ENCODE measurements at regions not wholly inside any gene's neighbourhood (a gene's known extent, or its start where the extent isn't known, plus 50 kb on each side); places are given as distances from the start of the nearest gene placed in this dataset.

DNA sequence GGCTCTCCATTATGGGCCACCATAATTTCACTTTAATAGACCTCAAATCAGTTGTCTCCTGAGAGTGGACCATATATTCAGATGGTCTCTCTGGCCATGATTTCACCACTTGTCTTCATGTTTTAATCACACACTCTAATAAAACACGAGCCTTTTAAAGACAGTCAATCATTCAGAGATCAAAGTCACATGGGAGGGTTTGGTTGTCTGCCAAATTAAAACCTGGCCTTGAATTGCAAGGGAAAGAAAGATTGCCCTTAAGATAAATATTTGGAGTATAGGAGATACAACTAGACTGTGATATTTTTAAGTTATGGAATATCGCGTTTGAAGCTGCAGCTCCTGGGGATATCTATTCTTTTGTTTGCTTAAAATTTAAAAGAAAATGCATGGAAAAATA, 377.8 kb upstream of the DDX18 start:
- FAIRE-seq (no peak), DNase-seq (ENCODE audit: low read depth in 1 of 2, low spot score in 2 of 2) (no peak)
- Histone ChIP-seq H4K5ac (ENCODE audit: insufficient read length, low read depth, low read length) (no peak overlapping the region), H3K23me2 (ENCODE audit: low read depth, low read length) (no peaks in the 10 kb centered on the region), H2BK20ac (ENCODE audit: low read length) (no peak overlapping the region), H4K8ac (ENCODE audit: extremely low read depth, insufficient read depth, low read length) (no peak overlapping the region), H4K91ac (replicated peaks; ENCODE audit: insufficient read length, low read length) (no peak overlapping the region), H2BK5ac (ENCODE audit: low read depth, low read length) (no peak overlapping the region), H3K4me3 (ENCODE audit: extremely low read depth in 1 of 4, insufficient read depth in 2 of 4, low read depth in 3 of 4, low read length in 4 of 4) (no peak overlapping the region), H3K4ac (replicated peaks; ENCODE audit: insufficient read length, low read depth, low read length) (no peak overlapping the region), H3K27me3 (replicated peaks in 1 of 4; ENCODE audit: control insufficient read depth in 3 of 4, extremely low read depth in 1 of 4, insufficient read depth in 3 of 4, low read length in 3 of 4) (no peaks in the 10 kb centered on the region), H2BK12ac (ENCODE audit: low read depth, low read length) (no peak overlapping the region), H3K14ac (ENCODE audit: insufficient read length) (no peak overlapping the region), H3K4me2 (ENCODE audit: insufficient read depth in 1 of 2, low read depth in 2 of 2, low read length in 2 of 2) (no peak overlapping the region), H4K20me1 (replicated peaks in 1 of 2; ENCODE audit: control insufficient read depth in 1 of 2, insufficient read depth in 2 of 2, low read length in 2 of 2) (no peaks in the 10 kb centered on the region), H2AK5ac (ENCODE audit: low read depth, low read length) (no peak overlapping the region), H2AFZ (ENCODE audit: low read length) (no peak overlapping the region), H3K9me3 (ENCODE audit: insufficient read depth in 2 of 2, low read depth in 1 of 2, low read length in 1 of 2) (no peaks in the 10 kb centered on the region), H3K79me1 (ENCODE audit: low read depth, low read length) (no peaks in the 10 kb centered on the region), H3K56ac (replicated peaks; ENCODE audit: insufficient read length, low read depth, low read length) (no peak overlapping the region), H3K18ac (ENCODE audit: extremely low read depth, low read length) (no peak overlapping the region), H3K4me1 (replicated peaks in 1 of 4; ENCODE audit: control insufficient read depth in 3 of 4, insufficient read depth in 4 of 4, low read length in 3 of 4) (no peaks in the 10 kb centered on the region), H2BK120ac (replicated peaks; ENCODE audit: low read depth, low read length) (no peak overlapping the region), H3K9ac (replicated peaks in 1 of 4; ENCODE audit: extremely low read depth in 1 of 4, low read depth in 3 of 4, low read length in 3 of 4) (no peak overlapping the region), H2BK15ac (ENCODE audit: low read length) (no peak overlapping the region), H3K36me3 (ENCODE audit: control insufficient read depth in 2 of 4, insufficient read depth in 4 of 4, low read length in 3 of 4) (no peaks in the 10 kb centered on the region), H3K27ac (ENCODE audit: low read depth, low read length) (no peak overlapping the region), H3K79me2 (ENCODE audit: control insufficient read depth in 1 of 2, insufficient read depth in 2 of 2, low read length in 2 of 2) (no peaks in the 10 kb centered on the region), H3K23ac (ENCODE audit: insufficient read length) (no peak overlapping the region)
- CTCF ChIA-PET (ENCODE audit: partially characterized antibody): no interaction called here
- no peak for TF ChIP-seq USF2 (IDR thresholded peaks at IDR 0.05; ENCODE audit: low read length)
- TF ChIP-seq POLR2A (IDR thresholded peaks at IDR 0.05; ENCODE audit: control extremely low read depth in 1 of 2, low read depth in 2 of 2, low read length in 2 of 2): no peak
- TF ChIP-seq GABPA (IDR thresholded peaks at IDR 0.05; ENCODE audit: borderline replicate concordance, insufficient read depth, low read length): no peak
- TF ChIP-seq EZH2 (IDR thresholded peaks at IDR 0.05; ENCODE audit: low read depth, low read length, severe bottlenecking): no peak
- no peak for TF ChIP-seq KDM1A (IDR thresholded peaks at IDR 0.05; ENCODE audit: borderline replicate concordance, low read length)
- no peak for TF ChIP-seq SP2 (IDR thresholded peaks at IDR 0.05; ENCODE audit: low read length)
- no peak for TF ChIP-seq EP300 (IDR thresholded peaks at IDR 0.05; ENCODE audit: borderline replicate concordance in 1 of 2, low read depth in 2 of 2, low read length in 2 of 2)
- no peak for TF ChIP-seq CREB1 (IDR thresholded peaks at IDR 0.05)
- TF ChIP-seq TEAD4 (IDR thresholded peaks at IDR 0.05; ENCODE audit: low read depth, low read length): no peak
- TF ChIP-seq E2F6 (IDR thresholded peaks at IDR 0.05): no peak
- TF ChIP-seq POU5F1 (IDR thresholded peaks at IDR 0.05; ENCODE audit: low read depth, low read length): no peak
- no peak for TF ChIP-seq YY1 (IDR thresholded peaks at IDR 0.05; ENCODE audit: low read depth, low read length)
- POLR2A ChIA-PET (ENCODE audit: partially characterized antibody): no interaction called here
- WGBS, 2 experiments (ENCODE audit: extremely low coverage in 1 of 2, insufficient coverage in 1 of 2, insufficient read length in 1 of 2, insufficient replicate concordance in 2 of 2, low coverage in 1 of 2, low lambda C conversion rate in 2 of 2, missing lambda C conversion rate in 1 of 2): 89% methylated on average over 3 of the region's 3 CpGs; no CpG with 5 or more reads in 1 of the 2 experiments
